ENCODE measurements at regions not wholly inside any gene's neighbourhood (a gene's known extent, or its start where the extent isn't known, plus 50 kb on each side); places are given as distances from the start of the nearest gene placed in this dataset.

- TF ChIP-seq CTCF (conservative IDR thresholded peaks at IDR 0.05; ENCODE audit: low read depth, low read length) = no peak
- no peak for TF ChIP-seq POLR2A (IDR thresholded peaks at IDR 0.05; ENCODE audit: low read depth, low read length)
Observed at GRCh38 chr6:11327961-11328360, 95.5 kb upstream of the NEDD9 start.
